GM18909 (cell line): ENCODE measurements at regions not wholly inside any gene's neighbourhood (a gene's known extent, or its start where the extent isn't known, plus 50 kb on each side); places are given as distances from the start of the nearest gene placed in this dataset.
"Not testable (repeated sequence)": the region's sequence is repeated elsewhere in the genome, so short reads cannot be mapped to it uniquely, and the experiment has no call there.

ENCODE experiments used
- ATAC-seq: cut with Tn5 transposase; IDR thresholded peaks from one replicate; pipeline ENCODE4 v1.9.1; 2021; ENCODE audit warnings: mild to moderate bottlenecking; ENCODE audit not compliant: unreplicated experiment, poor library complexity

GRCh38 chr1:65526049-65526556 lies 105.6 kb downstream of the LEPR start:
- no peak for ATAC-seq

GRCh38 chr1:65527190-65527589 lies 106.7 kb downstream of the LEPR start:
- ATAC-seq = no peak

GRCh38 chr1:65527707-65528503 lies 107.4 kb downstream of the LEPR start:
- no peak for ATAC-seq

- ATAC-seq = no peak
Measured at GRCh38 chr1:65531972-65532570, 111.6 kb downstream of the LEPR start.

GRCh38 chr1:65535981-65536380 lies 115.5 kb downstream of the LEPR start:
- ATAC-seq = no peak

- no peak for ATAC-seq
Measured at GRCh38 chr1:65538086-65538485, 117.6 kb downstream of the LEPR start.

GRCh38 chr1:65538664-65539063 lies 118.2 kb downstream of the LEPR start:
- no peak for ATAC-seq

GRCh38 chr1:65539266-65540131 lies 119.0 kb downstream of the LEPR start:
- no peak for ATAC-seq

- ATAC-seq = no peak
Measured at GRCh38 chr1:65541161-65541560, 120.7 kb downstream of the LEPR start.

GRCh38 chr1:65541865-65542264 lies 121.4 kb downstream of the LEPR start:
- ATAC-seq = no peak

GRCh38 chr1:65542592-65542991 lies 122.1 kb downstream of the LEPR start:
- ATAC-seq = not testable (repeated sequence)

GRCh38 chr1:65550306-65551010 lies 130.0 kb downstream of the LEPR start:
- not testable (repeated sequence) for ATAC-seq

GRCh38 chr1:65552484-65552883 lies 132.0 kb downstream of the LEPR start:
- not testable (repeated sequence) for ATAC-seq

GRCh38 chr1:65554086-65554764 lies 133.8 kb downstream of the LEPR start:
- ATAC-seq = not testable (repeated sequence)

- no peak for ATAC-seq
Measured at GRCh38 chr1:65554829-65555228, 134.4 kb downstream of the LEPR start.

GRCh38 chr1:65558215-65558614 lies 137.7 kb downstream of the LEPR start:
- no peak for ATAC-seq

- ATAC-seq = no peak
Measured at GRCh38 chr1:65564493-65564892, 144.0 kb downstream of the LEPR start.

- no peak for ATAC-seq
Measured at GRCh38 chr1:65568285-65568684, 147.8 kb downstream of the LEPR start.

GRCh38 chr1:65572701-65573421 lies 152.4 kb downstream of the LEPR start:
- ATAC-seq = no peak
